ENCODE measurements at regions not wholly inside any gene's neighbourhood (a gene's known extent, or its start where the extent isn't known, plus 50 kb on each side); places are given as distances from the start of the nearest gene placed in this dataset.
A peak's percentile ranks its signal among the peaks of the same experiment; 100 is the strongest.

GRCh38 chr11:71064702-71065515, 187.5 kb downstream of the SHANK2 start:
- TF ChIP-seq CTCF (IDR thresholded peaks at IDR 0.05) (no peak), ZFX (IDR thresholded peaks at IDR 0.05; ENCODE audit: borderline replicate concordance) (no peak)
- no peak overlapping the region for H3K27ac ChIP-seq

GRCh38 chr11:71064183-71064582, 188.2 kb downstream of the SHANK2 start:
- H3K27ac ChIP-seq: no peak overlapping the region
- no peak for TF ChIP-seq CTCF (IDR thresholded peaks at IDR 0.05)
- no peak for TF ChIP-seq ZFX (IDR thresholded peaks at IDR 0.05; ENCODE audit: borderline replicate concordance)

GRCh38 chr11:71063129-71063528, 189.2 kb downstream of the SHANK2 start:
- TF ChIP-seq ZFX (IDR thresholded peaks at IDR 0.05; ENCODE audit: borderline replicate concordance) (no peak), CTCF (IDR thresholded peaks at IDR 0.05) (no peak)

GRCh38 chr11:71062199-71062598, 190.2 kb downstream of the SHANK2 start:
- peak; percentile 14; the same call in 1 of the 2 replicates for TF ChIP-seq CTCF (IDR thresholded peaks at IDR 0.05)
- TF ChIP-seq ZFX (IDR thresholded peaks at IDR 0.05; ENCODE audit: borderline replicate concordance): no peak

More at GRCh38 chr11:71063129-71063528, 189.2 kb downstream of the SHANK2 start:
- no peak overlapping the region for H3K27ac ChIP-seq

GRCh38 chr11:71060391-71060791, 192.0 kb downstream of the SHANK2 start:
- H3K27ac ChIP-seq: no peak overlapping the region
- no peak for TF ChIP-seq CTCF (IDR thresholded peaks at IDR 0.05)
- TF ChIP-seq ZFX (IDR thresholded peaks at IDR 0.05; ENCODE audit: borderline replicate concordance): no peak

More at GRCh38 chr11:71062199-71062598, 190.2 kb downstream of the SHANK2 start:
- H3K27ac ChIP-seq: no peak overlapping the region

- no peak for TF ChIP-seq ZFX (IDR thresholded peaks at IDR 0.05; ENCODE audit: borderline replicate concordance)
- no peak for TF ChIP-seq CTCF (IDR thresholded peaks at IDR 0.05)
- no peak overlapping the region for H3K27ac ChIP-seq
Measured at GRCh38 chr11:71059662-71060061, 192.7 kb downstream of the SHANK2 start.

GRCh38 chr11:71055925-71056324, 196.5 kb downstream of the SHANK2 start:
- TF ChIP-seq CTCF (IDR thresholded peaks at IDR 0.05) (no peak), ZFX (IDR thresholded peaks at IDR 0.05; ENCODE audit: borderline replicate concordance) (no peak)
- no peak overlapping the region for H3K27ac ChIP-seq

All from 22Rv1 (cell line).